ENCODE measurements at regions not wholly inside any gene's neighbourhood (a gene's known extent, or its start where the extent isn't known, plus 50 kb on each side); places are given as distances from the start of the nearest gene placed in this dataset.
"Not testable (repeated sequence)": the region's sequence is repeated elsewhere in the genome, so short reads cannot be mapped to it uniquely, and the experiment has no call there.

DNA sequence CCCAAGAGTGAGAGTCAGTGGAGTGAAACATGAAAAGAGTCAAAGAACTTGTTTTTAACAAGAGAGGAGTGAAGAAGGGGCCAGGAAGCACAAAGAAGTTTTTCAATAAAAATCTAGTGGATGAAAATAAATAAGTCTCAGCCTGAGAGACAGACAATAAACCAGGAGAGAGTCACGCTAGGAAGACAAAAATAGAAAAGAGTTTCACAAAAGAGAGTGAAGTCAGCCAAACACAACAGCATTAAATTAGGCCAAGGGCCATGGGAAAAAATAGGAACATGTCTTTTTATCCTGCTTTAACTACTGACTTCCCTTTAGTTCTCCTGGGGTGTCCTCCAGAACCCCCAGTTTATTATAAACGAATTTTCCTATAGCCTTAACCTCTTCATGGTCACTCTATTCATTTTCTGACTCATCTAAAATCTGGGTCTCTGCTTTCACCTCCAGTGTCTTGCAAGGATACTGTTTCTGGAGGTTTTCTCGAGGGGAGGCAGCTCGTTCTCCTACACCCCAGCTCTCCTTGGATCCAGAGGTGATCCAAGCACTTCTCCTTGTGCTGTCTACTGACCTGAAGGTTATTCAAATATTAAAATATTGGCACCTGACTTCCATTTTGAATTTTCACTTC lies 571.5 kb upstream of the PPP2R3A start:
- no peak for DNase-seq (ENCODE audit: low spot score)

DNA sequence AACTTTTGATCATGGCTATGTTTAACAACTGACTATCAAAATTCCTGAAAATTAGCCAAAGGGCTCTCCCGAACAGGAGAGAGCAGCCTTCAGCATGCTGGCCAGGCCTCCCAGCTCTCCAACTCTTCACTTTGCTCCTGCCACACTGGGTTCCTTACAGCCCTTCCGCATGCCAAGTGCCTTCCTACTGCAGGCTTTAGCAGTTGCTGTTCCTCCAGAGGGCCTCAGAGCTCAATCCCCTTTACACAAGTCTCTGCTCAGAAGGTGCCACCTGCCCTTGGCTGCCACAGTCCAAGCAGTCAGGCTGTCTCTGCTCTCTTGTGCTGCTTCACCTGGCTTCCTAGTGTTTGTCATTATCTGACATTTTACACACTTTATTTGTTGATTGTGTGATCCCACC lies 553.1 kb upstream of the PPP2R3A start:
- DNase-seq (ENCODE audit: low spot score): no peak

DNA sequence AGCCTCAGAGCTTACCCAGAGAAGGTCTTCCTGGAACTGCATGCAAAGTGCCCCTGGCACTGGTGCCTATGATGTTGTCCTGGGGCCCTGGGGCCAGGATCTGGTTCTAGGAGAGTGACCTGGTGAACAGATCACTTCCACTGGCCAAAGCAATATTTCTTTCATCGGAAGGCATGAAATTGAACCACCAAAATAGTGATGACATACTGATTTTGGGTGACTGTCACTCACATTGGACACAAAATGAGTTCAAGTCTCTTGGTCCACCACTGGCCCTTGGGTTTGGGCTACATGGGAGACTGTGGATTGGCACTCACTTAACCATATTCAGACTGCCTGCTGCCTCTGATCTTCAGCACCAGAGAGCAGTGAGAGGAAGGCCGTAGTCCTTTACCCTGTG lies 549.3 kb upstream of the PPP2R3A start:
- DNase-seq (ENCODE audit: low spot score): no peak

GRCh38 chr3:135419155-135419554 lies 546.4 kb upstream of the PPP2R3A start:
- DNase-seq (ENCODE audit: low spot score): no peak

DNA sequence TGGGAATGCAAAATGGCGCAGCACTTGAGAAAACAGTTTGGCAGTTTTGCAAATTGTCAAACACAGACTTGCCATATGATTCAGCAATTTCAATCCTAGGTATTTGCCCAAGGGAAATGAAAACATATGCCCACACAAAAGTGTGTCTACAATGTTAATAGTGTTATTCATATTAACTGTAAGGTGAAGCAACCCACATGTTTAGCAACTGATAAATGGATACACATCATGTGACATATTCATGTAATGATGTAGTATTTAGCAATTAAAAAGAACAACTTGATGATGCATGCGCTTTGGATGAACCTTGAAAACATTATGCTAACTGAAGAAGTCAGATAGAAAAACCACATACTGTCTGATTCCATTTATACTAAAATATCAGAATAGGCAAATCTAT lies 539.0 kb upstream of the PPP2R3A start:
- no peak for DNase-seq (ENCODE audit: low spot score)

DNA sequence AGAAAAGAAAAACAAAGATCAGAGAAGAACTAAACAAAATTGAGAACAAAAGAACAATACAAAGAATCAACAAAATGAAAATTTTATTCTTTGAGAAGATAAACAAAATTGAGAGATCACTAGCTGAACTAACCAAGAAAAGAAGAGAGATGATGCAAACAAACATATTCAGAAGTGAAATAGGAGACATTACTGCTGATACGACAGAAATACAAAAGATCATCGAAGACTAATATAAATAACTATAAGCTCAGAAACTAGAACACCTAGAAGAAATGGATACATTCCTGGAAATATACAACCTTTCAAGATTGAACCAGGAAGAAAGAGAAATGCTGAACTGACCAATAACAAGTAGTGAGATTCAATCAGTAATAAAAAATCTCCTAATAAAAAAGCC lies 533.1 kb upstream of the PPP2R3A start:
- DNase-seq (ENCODE audit: low spot score): no peak

GRCh38 chr3:135438889-135439597 lies 526.5 kb upstream of the PPP2R3A start:
- DNase-seq (ENCODE audit: low spot score): not testable (repeated sequence)

GRCh38 chr3:135439632-135440031 lies 525.9 kb upstream of the PPP2R3A start:
- DNase-seq (ENCODE audit: low spot score): not testable (repeated sequence)

DNA sequence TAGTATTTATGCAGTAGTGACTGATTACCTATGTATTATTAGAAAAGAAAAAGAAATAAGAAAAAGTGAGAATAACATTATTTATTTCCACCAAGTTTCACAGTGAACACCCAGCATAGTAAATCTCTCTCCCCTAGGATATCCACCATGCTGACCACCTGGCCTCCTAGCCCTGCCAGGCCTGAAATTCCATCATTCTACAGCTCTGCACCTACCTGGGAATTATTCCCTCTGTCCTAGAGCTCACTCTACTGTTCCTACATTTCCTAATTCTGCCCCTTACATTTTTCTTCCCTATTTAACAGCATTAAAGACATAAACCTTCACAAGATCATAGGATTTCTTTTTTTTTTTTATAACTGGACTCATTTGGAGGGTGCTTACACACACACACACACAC lies 525.3 kb upstream of the PPP2R3A start:
- DNase-seq (ENCODE audit: low spot score): no peak

DNA sequence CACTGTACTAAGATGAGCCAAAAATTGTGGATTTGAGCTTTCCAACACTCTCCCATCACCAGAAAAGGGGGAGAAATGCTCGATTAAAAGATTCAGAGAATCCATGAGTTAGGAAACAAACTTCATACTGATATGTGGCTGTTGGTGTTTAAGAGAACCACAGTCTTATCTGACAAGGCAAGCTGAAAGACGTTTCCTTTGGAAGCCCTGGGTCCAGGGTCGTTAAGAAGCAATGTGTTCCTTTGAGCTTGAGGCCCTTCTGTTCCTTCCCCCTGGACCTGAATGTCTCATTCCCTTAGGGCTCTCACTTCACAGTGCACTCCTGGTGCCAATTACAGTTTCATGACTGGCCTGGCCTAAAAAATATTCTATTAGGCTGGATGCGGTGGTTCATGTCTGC lies 524.8 kb upstream of the PPP2R3A start:
- DNase-seq (ENCODE audit: low spot score): no peak

GRCh38 chr3:135444058-135444457 lies 521.5 kb upstream of the PPP2R3A start:
- peak; percentile 4 for DNase-seq (ENCODE audit: low spot score)

DNA sequence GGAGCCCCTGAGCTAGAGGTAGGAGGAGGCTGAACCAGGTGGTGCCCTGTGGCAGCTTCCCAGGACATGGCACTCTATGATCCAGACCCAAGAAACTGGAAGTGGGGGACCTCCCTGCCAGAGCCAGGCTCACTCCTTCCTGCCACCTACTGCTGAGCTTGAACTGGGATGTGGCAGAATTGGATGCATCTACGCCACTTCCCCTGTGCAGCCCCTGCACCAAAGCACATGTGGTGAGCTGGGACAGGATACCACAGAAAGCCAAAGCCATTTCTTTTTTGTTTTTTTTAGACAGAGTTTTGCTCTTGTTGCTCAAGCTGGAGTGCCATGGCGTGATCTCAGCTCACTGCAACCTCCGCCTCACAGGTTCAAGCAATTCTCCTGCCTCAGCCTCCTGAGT lies 518.0 kb upstream of the PPP2R3A start:
- DNase-seq (ENCODE audit: low spot score): no peak

DNA sequence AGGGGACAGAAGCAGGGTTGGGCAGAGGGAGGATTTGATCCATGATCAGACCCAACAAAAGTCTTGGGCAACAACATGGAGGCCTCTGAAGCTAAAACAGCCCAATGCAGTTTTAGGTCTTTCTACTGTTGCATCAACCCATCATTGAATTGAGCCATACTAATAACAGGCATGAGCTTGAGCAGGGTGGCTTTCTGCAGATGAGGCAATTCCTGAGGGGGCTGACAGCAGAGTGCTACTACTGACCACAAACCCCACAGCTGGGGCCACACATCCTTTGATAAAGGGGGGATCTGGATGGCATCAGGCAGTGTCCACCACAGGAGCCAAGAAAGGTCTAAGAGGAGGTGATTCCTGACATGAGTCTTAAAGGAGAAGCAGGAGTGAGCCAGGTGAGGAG lies 517.0 kb upstream of the PPP2R3A start:
- DNase-seq (ENCODE audit: low spot score): no peak

- DNase-seq (ENCODE audit: low spot score): no peak
These were observed 516.5 kb upstream of the PPP2R3A start for GRCh38 chr3:135449046-135449445.

DNA sequence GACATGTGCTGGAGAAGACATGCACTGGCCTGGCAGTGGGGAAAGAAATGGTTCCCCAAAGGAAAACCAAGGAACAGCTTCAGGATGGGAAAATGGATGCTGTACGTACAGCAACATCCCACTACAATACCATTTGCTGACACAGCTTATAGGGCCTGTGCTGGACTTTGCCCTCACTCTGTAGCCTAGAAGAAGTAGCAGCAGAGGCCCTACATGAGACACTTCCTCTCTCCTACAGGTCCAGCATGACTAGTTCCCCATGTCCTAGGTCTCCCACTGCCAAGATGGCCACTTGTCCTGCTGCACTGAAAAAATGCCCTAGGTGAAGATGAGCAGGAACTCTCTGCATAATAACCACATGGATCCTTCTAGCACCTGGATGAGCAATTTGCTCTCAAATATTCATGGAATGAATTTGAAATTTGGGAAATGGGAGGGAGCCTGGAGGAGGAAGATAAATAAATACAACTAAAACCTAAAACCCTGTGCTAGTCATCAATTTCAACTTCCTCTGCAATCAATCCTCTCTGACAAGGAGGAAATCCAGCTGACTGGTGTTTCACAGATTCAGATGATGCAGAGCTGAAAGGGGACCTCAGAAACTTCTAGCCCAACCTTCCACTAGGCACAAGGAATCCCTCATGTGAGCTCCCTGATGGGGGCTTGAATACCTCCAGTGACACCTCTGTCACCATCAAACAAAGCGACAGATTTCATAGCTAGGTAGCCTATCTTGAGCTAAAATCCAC lies 514.3 kb upstream of the PPP2R3A start:
- no peak for DNase-seq (ENCODE audit: low spot score)

DNA sequence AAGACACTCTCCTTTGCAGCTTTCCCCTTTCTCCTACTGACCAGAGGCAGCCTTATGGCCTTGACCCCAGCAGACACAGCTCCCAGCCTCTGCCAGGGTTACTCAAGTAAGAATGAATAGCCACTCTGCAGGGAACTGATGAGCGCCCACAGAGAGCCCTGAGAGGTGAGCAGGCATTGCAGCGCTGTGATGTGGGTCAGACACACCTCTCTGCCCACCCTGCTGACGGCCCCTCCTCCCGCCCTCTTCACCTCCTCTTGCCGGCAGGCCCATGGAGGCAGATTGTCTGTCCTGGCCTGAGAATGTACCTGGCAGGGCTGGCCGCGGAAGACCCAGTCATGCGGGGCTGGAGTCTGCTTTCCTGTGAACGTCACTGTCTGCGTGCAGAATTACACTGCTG lies 512.6 kb upstream of the PPP2R3A start:
- DNase-seq (ENCODE audit: low spot score): no peak

- no peak for DNase-seq (ENCODE audit: low spot score)
These were observed 512.2 kb upstream of the PPP2R3A start for GRCh38 chr3:135453326-135453725.

DNA sequence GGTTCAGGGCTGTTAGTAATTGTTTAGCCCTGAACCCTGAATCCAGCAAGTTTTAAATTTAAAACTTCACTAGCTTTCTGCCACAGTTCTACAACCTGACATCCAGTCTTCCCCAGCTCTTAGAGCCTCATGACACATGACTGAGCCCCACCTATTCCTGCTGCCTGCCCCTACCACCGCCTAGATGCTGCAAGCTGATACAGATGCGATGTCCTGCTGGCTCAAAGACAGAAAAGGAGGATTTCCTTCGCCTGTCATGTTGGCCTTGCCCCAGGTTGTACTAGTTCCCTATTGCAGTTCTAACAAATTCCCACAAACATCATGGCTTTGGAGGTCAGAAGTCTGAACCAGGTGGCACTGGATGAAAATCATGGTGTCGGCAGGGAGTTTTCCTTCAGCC lies 510.6 kb upstream of the PPP2R3A start:
- no peak for DNase-seq (ENCODE audit: low spot score)

- DNase-seq (ENCODE audit: low spot score): no peak
These were observed 509.3 kb upstream of the PPP2R3A start for GRCh38 chr3:135456108-135456790.

DNA sequence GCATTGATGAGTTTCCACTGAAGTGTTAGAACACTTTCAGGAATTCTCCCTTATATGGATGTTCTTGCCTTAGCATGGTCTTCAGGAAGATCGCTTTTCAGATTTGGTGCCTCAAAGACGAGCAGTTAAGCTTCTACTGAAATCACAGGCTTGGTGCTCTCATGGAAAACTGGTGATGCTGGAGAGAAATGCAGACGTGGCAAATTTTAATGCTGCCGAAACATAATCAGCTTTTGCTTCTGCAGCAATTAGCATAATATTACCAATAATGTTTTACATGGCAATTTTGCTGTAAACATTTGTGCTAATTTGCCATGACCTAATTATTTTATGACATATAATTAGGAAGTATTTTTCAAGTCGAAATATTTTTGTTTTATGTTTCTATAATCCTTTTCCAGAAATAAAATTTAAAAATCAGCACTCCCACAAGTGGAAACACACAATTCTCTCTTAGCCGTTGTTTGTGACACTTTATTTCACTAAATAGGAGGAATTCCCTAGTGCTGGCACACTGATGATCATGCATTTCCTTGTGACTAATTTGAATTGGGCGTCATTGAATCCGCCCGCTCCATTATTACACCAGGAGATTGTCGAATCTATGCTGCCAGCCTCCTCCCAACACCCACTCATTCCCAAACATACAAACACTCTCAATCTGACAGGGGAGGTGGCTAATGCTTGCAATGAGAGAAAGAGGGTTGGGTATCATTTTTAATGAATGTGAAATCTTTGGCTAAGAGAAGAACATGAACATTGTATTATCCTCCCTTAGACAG lies 506.8 kb upstream of the PPP2R3A start:
- DNase-seq (ENCODE audit: low spot score): no peak

- DNase-seq (ENCODE audit: low spot score): no peak
These were observed 505.3 kb upstream of the PPP2R3A start for GRCh38 chr3:135460273-135460672.

DNA sequence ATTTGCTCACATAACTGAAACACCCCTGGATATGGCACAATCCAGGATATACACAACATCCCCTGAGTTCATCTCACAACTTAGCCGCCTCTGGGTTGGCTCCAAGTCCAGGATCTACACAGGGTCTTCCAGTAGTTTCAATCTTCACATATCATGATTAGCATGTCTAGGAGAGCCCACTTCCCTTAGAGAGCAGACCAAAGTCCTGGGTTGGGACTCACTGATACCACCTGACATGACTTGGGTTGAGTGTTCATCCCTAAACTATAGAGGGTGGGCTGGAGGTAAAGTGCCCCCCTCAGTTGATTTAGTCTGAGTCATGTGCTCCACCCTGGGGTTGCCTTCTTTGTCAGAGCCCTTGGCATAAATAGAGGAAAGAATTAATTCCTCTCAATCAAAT lies 493.6 kb upstream of the PPP2R3A start:
- no peak for DNase-seq (ENCODE audit: low spot score)
